ENCODE measurements at regions not wholly inside any gene's neighbourhood (a gene's known extent, or its start where the extent isn't known, plus 50 kb on each side); places are given as distances from the start of the nearest gene placed in this dataset.

GRCh38 chr4:167885872-167886271 is 206.5 kb upstream of the ANXA10 start:
- no peak for FAIRE-seq
- no peak overlapping the region for H2AFZ ChIP-seq (ENCODE audit: control insufficient read depth, low read length)

GRCh38 chr4:167887726-167888125 is 204.6 kb upstream of the ANXA10 start:
- peaks cover 6% of the 10 kb centered on the region for H3K4me1 ChIP-seq (ENCODE audit: control insufficient read depth, extremely low read depth, insufficient read depth, low read length)
- TF ChIP-seq EZH2 (IDR thresholded peaks at IDR 0.05; ENCODE audit: low read length) (no peak), CTCF (optimal IDR thresholded peaks at IDR 0.05 in 1 of 3, IDR thresholded peaks at IDR 0.05 in 1 of 3, conservative IDR thresholded peaks at IDR 0.05 in 1 of 3; ENCODE audit: extremely low read depth in 1 of 3, insufficient read depth in 2 of 3, low read length in 3 of 3) (no peak)
- no peaks in the 10 kb centered on the region for H4K20me1 ChIP-seq (ENCODE audit: control insufficient read depth, extremely low read depth, insufficient read depth, low read length)
- no peaks in the 10 kb centered on the region for H3K9me3 ChIP-seq (ENCODE audit: control insufficient read depth, low read depth, low read length)
- no peaks in the 10 kb centered on the region for H3K27me3 ChIP-seq (ENCODE audit: control insufficient read depth, extremely low read depth, insufficient read depth, low read length)
- FAIRE-seq (no peak), DNase-seq (ENCODE audit: low read depth, low spot score) (no peak)
- H3K4me3 ChIP-seq (ENCODE audit: control insufficient read depth in 2 of 3, extremely low read depth in 1 of 3, insufficient read depth in 2 of 3, low read depth in 1 of 3, low read length in 3 of 3): no peak overlapping the region
- no peak overlapping the region for H3K4me2 ChIP-seq (ENCODE audit: control insufficient read depth, extremely low read depth, insufficient read depth, low read depth, low read length)
- no peaks in the 10 kb centered on the region for H3K36me3 ChIP-seq (ENCODE audit: control insufficient read depth in 2 of 2, extremely low read depth in 1 of 2, insufficient read depth in 2 of 2, low read length in 2 of 2)
- H3K79me2 ChIP-seq (ENCODE audit: control insufficient read depth, insufficient read depth, low read length): no peaks in the 10 kb centered on the region
- no peak overlapping the region for H3K27ac ChIP-seq (ENCODE audit: control insufficient read depth, insufficient read depth, low read length)
- no peak overlapping the region for H3K9ac ChIP-seq (ENCODE audit: control insufficient read depth, extremely low read depth, insufficient read depth, low read length)
- dilution Hi-C loops (cut with MboI; ENCODE audit: extremely low pct_ligation_motif_present, low sequenced_read_pairs): no loop called here
- no peaks in the 10 kb centered on the region for H3K9me1 ChIP-seq (ENCODE audit: control insufficient read depth, extremely low read depth, insufficient read depth, low read length)
- no peak overlapping the region for H2AFZ ChIP-seq (ENCODE audit: control insufficient read depth, low read length)

More at GRCh38 chr4:167885872-167886271, 206.5 kb upstream of the ANXA10 start:
- no peaks in the 10 kb centered on the region for H4K20me1 ChIP-seq (ENCODE audit: control insufficient read depth, extremely low read depth, insufficient read depth, low read length)
- no peaks in the 10 kb centered on the region for H3K36me3 ChIP-seq (ENCODE audit: control insufficient read depth in 2 of 2, extremely low read depth in 1 of 2, insufficient read depth in 2 of 2, low read length in 2 of 2)
- H3K27ac ChIP-seq (ENCODE audit: control insufficient read depth, insufficient read depth, low read length): no peak overlapping the region
- H3K9ac ChIP-seq (ENCODE audit: control insufficient read depth, extremely low read depth, insufficient read depth, low read length): no peak overlapping the region
- H3K4me2 ChIP-seq (ENCODE audit: control insufficient read depth, extremely low read depth, insufficient read depth, low read depth, low read length): no peak overlapping the region
- no peak overlapping the region for H3K4me3 ChIP-seq (ENCODE audit: control insufficient read depth in 2 of 3, extremely low read depth in 1 of 3, insufficient read depth in 2 of 3, low read depth in 1 of 3, low read length in 3 of 3)
- no peaks in the 10 kb centered on the region for H3K9me3 ChIP-seq (ENCODE audit: control insufficient read depth, low read depth, low read length)
- peaks cover 6% of the 10 kb centered on the region for H3K4me1 ChIP-seq (ENCODE audit: control insufficient read depth, extremely low read depth, insufficient read depth, low read length)
- H3K27me3 ChIP-seq (ENCODE audit: control insufficient read depth, extremely low read depth, insufficient read depth, low read length): no peaks in the 10 kb centered on the region
- dilution Hi-C loops (cut with MboI; ENCODE audit: extremely low pct_ligation_motif_present, low sequenced_read_pairs): no loop called here
- no peak for TF ChIP-seq CTCF (optimal IDR thresholded peaks at IDR 0.05 in 1 of 3, IDR thresholded peaks at IDR 0.05 in 1 of 3, conservative IDR thresholded peaks at IDR 0.05 in 1 of 3; ENCODE audit: extremely low read depth in 1 of 3, insufficient read depth in 2 of 3, low read length in 3 of 3)
- TF ChIP-seq EZH2 (IDR thresholded peaks at IDR 0.05; ENCODE audit: low read length): no peak
- no peak for DNase-seq (ENCODE audit: low read depth, low spot score)
- H3K9me1 ChIP-seq (ENCODE audit: control insufficient read depth, extremely low read depth, insufficient read depth, low read length): no peaks in the 10 kb centered on the region
- no peaks in the 10 kb centered on the region for H3K79me2 ChIP-seq (ENCODE audit: control insufficient read depth, insufficient read depth, low read length)

Measured in keratinocyte (primary cell).